Left ventricle myocardium inferior (tissue), 1 donor: ENCODE measurements at regions not wholly inside any gene's neighbourhood (a gene's known extent, or its start where the extent isn't known, plus 50 kb on each side); places are given as distances from the start of the nearest gene placed in this dataset.

ENCODE experiments used
- DNase-seq: peaks from one replicate; pipeline ENCODE4 v3.0.0-alpha.2; 2020
- H3K27ac ChIP-seq: fragments of 200-600 bp; replicated peaks from 2 replicates; pipeline ENCODE4 v1.8.0; 2021
- H3K27me3 ChIP-seq: fragments of 200-600 bp; 2 replicates; pipeline ENCODE4 v1.8.0; 2021; ENCODE audit warnings: low read depth
- H3K36me3 ChIP-seq: fragments of 200-600 bp; 2 replicates; pipeline ENCODE4 v1.8.0; 2021
- H3K4me1 ChIP-seq: fragments of 200-600 bp; 2 replicates; pipeline ENCODE4 v1.8.0; 2021
- H3K4me3 ChIP-seq: fragments of 200-600 bp; 2 replicates; pipeline ENCODE4 v1.8.0; 2021; ENCODE audit warnings: mild to moderate bottlenecking, moderate library complexity
- H3K9me3 ChIP-seq: fragments of 200-600 bp; replicated peaks from 2 replicates; pipeline ENCODE4 v1.8.0; 2021
- intact Hi-C: fragments of 100-400 bp; cut with micrococcal nuclease; formaldehyde crosslinking; loops from one replicate; pipeline ENCODE4 v1.11.0; 2022
- TF ChIP-seq, protein P1 (sequence below): fragments of 200-600 bp; IDR thresholded peaks from 2 replicates; pipeline ENCODE4 v1.8.0; 2021; ENCODE audit warnings: antibody characterized with exemption, mild to moderate bottlenecking, borderline replicate concordance
- donor health status: DM: no; HTN: yes; CAD: no; lungs with severe emphysema.

DNA sequence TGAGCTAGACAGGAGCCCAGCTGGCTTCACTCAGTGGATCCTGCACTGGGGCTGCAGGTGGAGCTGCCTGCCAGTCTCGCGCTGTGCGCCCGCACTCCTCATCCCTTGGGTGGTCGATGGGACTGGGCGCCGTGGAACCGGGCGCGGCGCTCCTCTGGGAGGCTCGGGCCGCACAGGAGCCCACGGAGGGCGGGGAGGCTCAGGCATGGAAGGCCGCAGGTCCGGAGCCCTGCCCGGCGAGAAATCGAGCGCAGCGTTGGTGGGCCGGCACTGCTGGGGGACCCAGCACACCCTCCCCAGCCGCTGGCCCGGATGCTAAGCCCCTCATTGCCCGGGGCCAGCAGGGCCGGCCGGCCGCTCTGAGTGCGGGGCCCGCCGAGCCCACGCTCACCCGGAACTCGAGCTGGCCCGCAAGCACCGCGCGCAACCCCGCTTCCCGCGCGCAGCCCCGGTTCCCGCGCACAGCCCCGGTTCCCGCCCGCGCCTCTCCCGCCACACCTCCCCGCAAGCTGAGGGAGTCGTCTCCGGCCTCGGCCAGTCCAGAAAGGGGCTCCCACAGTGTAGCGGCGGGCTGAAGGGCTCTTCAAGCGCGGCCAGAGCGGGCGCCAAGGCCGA, 1130.5 kb upstream of the FLRT2 start:
- intact Hi-C loops: no loop called here
- no peaks in the 10 kb centered on the region for H3K4me1 ChIP-seq
- no peak for DNase-seq
- TF ChIP-seq, protein P1, sequence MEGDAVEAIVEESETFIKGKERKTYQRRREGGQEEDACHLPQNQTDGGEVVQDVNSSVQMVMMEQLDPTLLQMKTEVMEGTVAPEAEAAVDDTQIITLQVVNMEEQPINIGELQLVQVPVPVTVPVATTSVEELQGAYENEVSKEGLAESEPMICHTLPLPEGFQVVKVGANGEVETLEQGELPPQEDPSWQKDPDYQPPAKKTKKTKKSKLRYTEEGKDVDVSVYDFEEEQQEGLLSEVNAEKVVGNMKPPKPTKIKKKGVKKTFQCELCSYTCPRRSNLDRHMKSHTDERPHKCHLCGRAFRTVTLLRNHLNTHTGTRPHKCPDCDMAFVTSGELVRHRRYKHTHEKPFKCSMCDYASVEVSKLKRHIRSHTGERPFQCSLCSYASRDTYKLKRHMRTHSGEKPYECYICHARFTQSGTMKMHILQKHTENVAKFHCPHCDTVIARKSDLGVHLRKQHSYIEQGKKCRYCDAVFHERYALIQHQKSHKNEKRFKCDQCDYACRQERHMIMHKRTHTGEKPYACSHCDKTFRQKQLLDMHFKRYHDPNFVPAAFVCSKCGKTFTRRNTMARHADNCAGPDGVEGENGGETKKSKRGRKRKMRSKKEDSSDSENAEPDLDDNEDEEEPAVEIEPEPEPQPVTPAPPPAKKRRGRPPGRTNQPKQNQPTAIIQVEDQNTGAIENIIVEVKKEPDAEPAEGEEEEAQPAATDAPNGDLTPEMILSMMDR: no peak
- H3K27ac ChIP-seq: no peak overlapping the region
- H3K36me3 ChIP-seq: no peaks in the 10 kb centered on the region
- no peaks in the 10 kb centered on the region for H3K27me3 ChIP-seq
- no peak overlapping the region for H3K4me3 ChIP-seq
- no peaks in the 10 kb centered on the region for H3K9me3 ChIP-seq

DNA sequence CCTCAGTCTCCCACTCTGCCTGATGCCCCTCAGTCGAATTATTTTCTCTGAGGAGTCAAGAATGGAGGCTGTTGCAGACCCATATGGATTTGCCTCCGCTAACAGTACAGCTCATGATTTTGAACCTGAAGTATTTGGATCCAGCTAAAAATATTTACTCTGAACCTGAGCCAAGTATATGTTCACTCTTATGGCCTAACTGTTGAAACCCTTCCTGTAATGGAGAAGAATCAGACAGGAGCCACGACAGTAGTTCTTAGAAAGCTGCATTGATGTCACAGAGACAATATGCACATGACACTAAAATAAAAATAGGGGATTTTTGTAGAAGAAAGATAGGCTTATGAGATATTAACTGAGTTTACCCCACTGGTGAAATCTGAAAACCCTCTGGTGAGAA, 1128.3 kb upstream of the FLRT2 start:
- TF ChIP-seq, protein P1: no peak
- H3K27me3 ChIP-seq: no peaks in the 10 kb centered on the region
- H3K27ac ChIP-seq: no peak overlapping the region
- no peak overlapping the region for H3K4me3 ChIP-seq
- no peaks in the 10 kb centered on the region for H3K9me3 ChIP-seq
- H3K36me3 ChIP-seq: no peaks in the 10 kb centered on the region
- no peak for DNase-seq
- no peaks in the 10 kb centered on the region for H3K4me1 ChIP-seq
- intact Hi-C loops: no loop called here

DNA sequence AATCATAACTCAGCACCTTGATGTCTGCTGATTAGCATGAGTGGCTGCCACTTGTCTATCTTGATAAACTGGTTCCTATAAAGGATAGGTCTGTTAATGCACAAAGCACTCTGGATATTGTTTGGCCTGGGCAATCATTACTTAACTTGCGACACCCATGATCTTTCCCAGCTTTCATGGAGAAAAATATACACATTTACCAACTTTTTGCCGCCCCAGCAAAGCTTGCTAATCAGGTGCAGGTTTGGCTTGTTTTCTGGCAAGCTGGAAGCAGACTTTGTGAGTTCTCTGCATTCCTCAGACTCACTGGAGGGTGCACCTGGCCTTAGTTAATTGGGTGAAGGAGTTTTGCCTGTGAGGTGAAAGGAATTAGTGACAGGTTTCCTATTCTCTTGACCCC, 1126.4 kb upstream of the FLRT2 start:
- H3K4me3 ChIP-seq: no peak overlapping the region

DNA sequence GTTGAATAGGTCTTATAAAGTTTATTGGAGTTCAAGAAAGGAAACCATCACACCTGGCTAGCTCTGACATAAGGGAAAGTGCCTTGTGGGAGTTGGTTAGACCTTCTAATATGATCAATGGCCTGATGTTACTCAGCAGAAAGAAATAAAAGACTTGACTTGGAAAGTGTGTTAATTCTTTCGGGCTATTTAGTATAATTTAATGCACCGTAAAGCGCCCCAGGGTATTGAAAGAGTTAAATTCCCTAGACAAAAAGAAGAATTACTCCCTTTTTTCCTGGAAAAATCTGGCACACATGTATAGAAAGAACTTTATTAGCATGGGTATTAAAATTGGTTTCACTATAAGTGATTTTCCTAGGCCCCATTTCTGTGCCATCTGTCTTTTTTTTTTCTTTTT, 1125.7 kb upstream of the FLRT2 start:
- H3K4me1 ChIP-seq: no peaks in the 10 kb centered on the region
- TF ChIP-seq, protein P1: no peak
- intact Hi-C loops: no loop called here
- H3K9me3 ChIP-seq: no peaks in the 10 kb centered on the region
- no peak for DNase-seq
- H3K27me3 ChIP-seq: no peaks in the 10 kb centered on the region
- no peak overlapping the region for H3K4me3 ChIP-seq
- no peak overlapping the region for H3K27ac ChIP-seq
- H3K36me3 ChIP-seq: no peaks in the 10 kb centered on the region

More for the DNA sequence above, 1126.4 kb upstream of the FLRT2 start:
- Histone ChIP-seq H3K4me1 (no peaks in the 10 kb centered on the region), H3K9me3 (no peaks in the 10 kb centered on the region), H3K27ac (no peak overlapping the region), H3K27me3 (no peaks in the 10 kb centered on the region), H3K36me3 (no peaks in the 10 kb centered on the region)
- DNase-seq: no peak
- intact Hi-C loops: no loop called here
- TF ChIP-seq, protein P1: no peak

DNA sequence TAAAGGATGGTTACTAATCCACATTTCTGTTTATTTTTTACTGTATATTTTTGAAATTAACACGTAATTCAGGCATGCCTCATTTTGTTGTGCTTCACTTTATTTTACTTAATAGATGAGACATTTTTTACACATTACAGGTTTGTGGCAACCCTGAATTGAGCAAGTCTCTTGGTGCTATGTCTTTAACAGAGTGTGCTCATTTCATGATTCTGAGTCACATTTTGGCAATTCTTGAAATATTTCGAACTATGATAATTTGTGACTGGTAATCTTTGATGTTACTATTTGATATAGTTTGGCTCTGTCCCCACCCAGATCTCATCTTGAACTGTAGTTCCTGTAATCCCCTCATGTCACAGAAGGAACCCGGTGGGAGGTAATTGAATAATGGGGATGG, 1120.5 kb upstream of the FLRT2 start:
- no peak for DNase-seq
- peaks cover 48% of the 10 kb centered on the region for H3K9me3 ChIP-seq
- H3K36me3 ChIP-seq: no peaks in the 10 kb centered on the region
- no peak overlapping the region for H3K27ac ChIP-seq
- H3K4me3 ChIP-seq: no peak overlapping the region
- no peaks in the 10 kb centered on the region for H3K27me3 ChIP-seq
- TF ChIP-seq, protein P1: no peak
- H3K4me1 ChIP-seq: no peaks in the 10 kb centered on the region
- intact Hi-C loops: no loop called here
